NT2/D1 (cell line): ENCODE measurements at regions not wholly inside any gene's neighbourhood (a gene's known extent, or its start where the extent isn't known, plus 50 kb on each side); places are given as distances from the start of the nearest gene placed in this dataset.

ENCODE experiments used
- SUZ12 ChIP-seq: IDR thresholded peaks from 2 replicates; pipeline ENCODE4 v1.6.1; 2011; ENCODE audit not compliant: insufficient read length, insufficient read depth; ENCODE audit errors: extremely low read depth
- YY1 ChIP-seq: IDR thresholded peaks from 2 replicates; pipeline ENCODE4 v1.6.1; 2011; ENCODE audit not compliant: insufficient read length, insufficient read depth
- ZNF274 ChIP-seq: IDR thresholded peaks from 2 replicates; pipeline ENCODE4 v1.6.1; 2011; ENCODE audit warnings: mild to moderate bottlenecking, low read depth, low read length

DNA sequence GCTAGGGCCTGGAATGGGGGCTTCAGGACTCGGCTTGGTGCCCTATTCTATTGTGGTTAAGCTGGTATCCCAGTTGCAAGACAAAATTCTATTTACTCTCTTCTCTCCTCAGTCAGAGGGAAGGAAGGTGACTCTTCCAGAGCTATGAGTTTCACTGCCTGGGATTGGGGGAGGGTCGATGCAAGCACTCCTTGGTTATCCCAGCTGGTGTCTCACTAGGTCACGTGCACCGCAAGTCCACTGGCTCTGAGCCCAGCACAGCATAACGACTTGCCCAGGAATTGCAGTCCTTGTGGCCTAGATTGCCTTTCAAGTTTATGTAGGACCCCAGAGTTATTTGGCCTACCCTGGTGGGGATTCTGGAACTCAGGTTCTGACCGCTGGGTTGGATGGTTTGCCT, 958.8 kb downstream of the IGSF11 start:
- TF ChIP-seq SUZ12: no peak
- no peak for TF ChIP-seq YY1
- no peak for TF ChIP-seq ZNF274
